Mesenchymal stem cell (in vitro differentiated cells and primary cell): ENCODE measurements at regions not wholly inside any gene's neighbourhood (a gene's known extent, or its start where the extent isn't known, plus 50 kb on each side); places are given as distances from the start of the nearest gene placed in this dataset.
"Not testable (repeated sequence)": the region's sequence is repeated elsewhere in the genome, so short reads cannot be mapped to it uniquely, and the experiment has no call there.

Source experiments
- DNase-seq: peaks from one replicate; pipeline ENCODE4 v3.0.0-alpha.2; 2013
- H2AFZ ChIP-seq: one replicate; pipeline ENCODE4 v1.6.1; 2013; ENCODE audit warnings: low read depth, mild to moderate bottlenecking, control low read depth, inconsistent platforms, low read length, moderate library complexity
- H2AK5ac ChIP-seq: 2 replicates; pipeline ENCODE4 v1.6.1; 2013; ENCODE audit warnings: low read length, moderate library complexity, mild to moderate bottlenecking, inconsistent platforms; ENCODE audit not compliant: severe bottlenecking
- H2BK120ac ChIP-seq: one replicate; pipeline ENCODE4 v1.6.1; 2013; ENCODE audit warnings: low read depth, mild to moderate bottlenecking, inconsistent platforms, low read length, moderate library complexity
- H2BK12ac ChIP-seq, 2 experiments: one replicate each; pipeline ENCODE4 v1.6.1; 2013; ENCODE audit warnings: inconsistent platforms in 2 of 2, low read length in 2 of 2, mild to moderate bottlenecking in 2 of 2, moderate library complexity in 2 of 2, control low read depth in 1 of 2
- H2BK15ac ChIP-seq: one replicate; pipeline ENCODE4 v1.6.1; 2013; ENCODE audit warnings: mild to moderate bottlenecking, low read depth, inconsistent platforms; ENCODE audit not compliant: poor library complexity, severe bottlenecking
- H2BK5ac ChIP-seq: 2 replicates; pipeline ENCODE4 v1.6.1; 2013; ENCODE audit warnings: low read depth, mild to moderate bottlenecking, low read length, control low read depth, inconsistent platforms; ENCODE audit not compliant: poor library complexity, severe bottlenecking
- H3K14ac ChIP-seq, 2 experiments: one replicate each; pipeline ENCODE4 v1.6.1; 2013; ENCODE audit warnings: inconsistent platforms in 2 of 2, low read length in 2 of 2, control low read depth in 1 of 2, mild to moderate bottlenecking in 1 of 2, moderate library complexity in 1 of 2
- H3K18ac ChIP-seq, 2 experiments: one replicate each; pipeline ENCODE4 v1.6.1; 2013; ENCODE audit warnings: inconsistent platforms in 2 of 2, low read length in 2 of 2, control low read depth in 1 of 2, low read depth in 1 of 2, mild to moderate bottlenecking in 1 of 2
- H3K23ac ChIP-seq, 2 experiments: one replicate each; pipeline ENCODE4 v1.6.1; 2013; ENCODE audit warnings: inconsistent platforms in 2 of 2, low read length in 2 of 2, mild to moderate bottlenecking in 2 of 2, moderate library complexity in 2 of 2, control low read depth in 1 of 2
- H3K27ac ChIP-seq: 2 replicates; pipeline ENCODE4 v1.5.1; 2013; ENCODE audit warnings: mild to moderate bottlenecking, moderate library complexity, low read length, control low read depth, inconsistent platforms; ENCODE audit not compliant: poor library complexity, severe bottlenecking
- H3K27me3 ChIP-seq, 2 experiments: 2 replicates each; pipeline versions ENCODE4 v1.6.1 to v1.7.0; 2013; ENCODE audit warnings: low read length in 2 of 2, mild to moderate bottlenecking in 2 of 2, moderate library complexity in 2 of 2, control low read depth in 1 of 2, inconsistent platforms in 1 of 2; ENCODE audit not compliant: control insufficient read depth in 1 of 2, insufficient read depth in 1 of 2
- H3K36me3 ChIP-seq, 2 experiments: 2 replicates each; pipeline versions ENCODE4 v1.6.1 to v1.7.0; 2013; ENCODE audit warnings: low read length in 2 of 2, control low read depth in 1 of 2, inconsistent platforms in 1 of 2, low read depth in 1 of 2, mild to moderate bottlenecking in 1 of 2; ENCODE audit not compliant: insufficient read depth in 2 of 2, control insufficient read depth in 1 of 2
- H3K4ac ChIP-seq, 2 experiments: one replicate each; pipeline ENCODE4 v1.6.1; 2013; ENCODE audit warnings: inconsistent platforms in 2 of 2, low read length in 2 of 2, mild to moderate bottlenecking in 2 of 2, moderate library complexity in 2 of 2, control low read depth in 1 of 2, low read depth in 1 of 2
- H3K4me1 ChIP-seq: 2 replicates; pipeline ENCODE4 v1.6.1; 2013; ENCODE audit warnings: low read depth, low read length, control low read depth; ENCODE audit not compliant: control insufficient read depth, insufficient read depth
- H3K4me2 ChIP-seq: 2 replicates; pipeline ENCODE4 v1.6.1; 2013; ENCODE audit warnings: low read length, mild to moderate bottlenecking, inconsistent platforms; ENCODE audit not compliant: poor library complexity, severe bottlenecking
- H3K4me3 ChIP-seq, 2 experiments: 2 replicates each; pipeline versions ENCODE4 v1.5.1 to v1.7.0; 2013; ENCODE audit warnings: low read length in 2 of 2, mild to moderate bottlenecking in 2 of 2, control low read depth in 1 of 2, low read depth in 1 of 2; ENCODE audit not compliant: insufficient read depth in 1 of 2
- H3K79me1 ChIP-seq: replicated peaks from 2 replicates; pipeline ENCODE4 v1.6.1; 2013; ENCODE audit warnings: mild to moderate bottlenecking, control low read depth, low read length, inconsistent platforms; ENCODE audit not compliant: poor library complexity, severe bottlenecking
- H3K9ac ChIP-seq: 2 replicates; pipeline ENCODE4 v1.7.0; 2013; ENCODE audit warnings: mild to moderate bottlenecking, low read length, moderate library complexity
- H3K9me3 ChIP-seq: 2 replicates; pipeline ENCODE4 v1.7.0; 2013; ENCODE audit warnings: mild to moderate bottlenecking, low read length; ENCODE audit not compliant: control insufficient read depth
- H4K8ac ChIP-seq: one replicate; pipeline ENCODE4 v1.6.1; 2013; ENCODE audit warnings: inconsistent platforms, mild to moderate bottlenecking, low read length, moderate library complexity
- H4K91ac ChIP-seq: one replicate; pipeline ENCODE4 v1.6.1; 2013; ENCODE audit warnings: mild to moderate bottlenecking, low read length, inconsistent platforms
- WGBS: methylation state at CpG from one replicate; pipeline ENCODE4 v1.1.7; 2013; ENCODE audit warnings: mixed read lengths; 5-methylcytosine and 5-hydroxymethylcytosine counted together

DNA sequence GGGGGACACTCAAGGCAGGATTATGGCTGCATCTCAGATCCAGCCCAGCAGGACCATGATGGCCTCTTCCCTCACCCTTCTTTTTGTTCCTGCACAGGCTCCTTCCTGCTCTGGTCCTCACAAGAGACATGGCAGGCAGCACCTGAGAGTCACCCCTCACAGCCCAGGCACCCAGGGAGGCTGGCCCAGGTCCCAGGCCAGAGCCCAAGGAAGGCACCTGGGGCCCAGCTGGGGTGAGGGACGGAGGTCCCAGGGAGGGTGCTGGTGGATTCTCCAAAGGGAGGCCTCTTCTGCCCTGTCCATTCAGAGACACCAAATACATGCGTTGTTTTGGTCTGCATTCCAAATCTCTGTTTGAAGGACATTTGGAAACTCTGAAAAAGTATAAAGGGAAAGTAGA is 285.4 kb upstream of the HS6ST1 start:
- DNase-seq = no peak
- H3K14ac ChIP-seq = no peak overlapping the region
- H3K79me1 ChIP-seq = no peaks in the 10 kb centered on the region
- H2BK12ac ChIP-seq = no peak overlapping the region
- H2BK15ac ChIP-seq = no peak overlapping the region
- peaks cover 3% of the 10 kb centered on the region for H3K4me1 ChIP-seq
- no peak overlapping the region for H3K18ac ChIP-seq
- H3K23ac ChIP-seq = no peak overlapping the region
- H4K91ac ChIP-seq = no peak overlapping the region
- no peaks in the 10 kb centered on the region for H3K9me3 ChIP-seq
- H3K9ac ChIP-seq = no peak overlapping the region
- no peak overlapping the region for H2BK120ac ChIP-seq
- H2AFZ ChIP-seq = no peak overlapping the region
- no peak overlapping the region for H3K27ac ChIP-seq
- H3K4me2 ChIP-seq = no peak overlapping the region
- H4K8ac ChIP-seq = no peak overlapping the region
- no peak overlapping the region for H2BK5ac ChIP-seq
- 86% methylated on average over 1 of the region's 2 CpGs for WGBS
- H3K36me3 ChIP-seq = no peaks in the 10 kb centered on the region
- no peak overlapping the region for H2AK5ac ChIP-seq
- peaks cover 0 to 30% of the 10 kb centered on the region in 2 experiments for H3K27me3 ChIP-seq
- no peak overlapping the region for H3K4ac ChIP-seq
- no peak overlapping the region for H3K4me3 ChIP-seq

GRCh38 chr2:128604581-128604980 is 285.9 kb upstream of the HS6ST1 start:
- H3K27me3 ChIP-seq = peaks cover 0 to 27% of the 10 kb centered on the region in 2 experiments
- not testable (repeated sequence) for H2BK12ac ChIP-seq, H3K36me3 ChIP-seq, H3K4ac ChIP-seq, H3K9ac ChIP-seq, H3K4me2 ChIP-seq, H4K8ac ChIP-seq, H3K18ac ChIP-seq, H3K14ac ChIP-seq, DNase-seq, H3K4me3 ChIP-seq, H4K91ac ChIP-seq, H2AK5ac ChIP-seq, H2BK5ac ChIP-seq, H3K4me1 ChIP-seq, H2AFZ ChIP-seq, H2BK120ac ChIP-seq, H3K23ac ChIP-seq, H3K79me1 ChIP-seq, H3K9me3 ChIP-seq, H2BK15ac ChIP-seq, H3K27ac ChIP-seq
- 95% methylated on average over 7 of the region's 12 CpGs for WGBS

DNA sequence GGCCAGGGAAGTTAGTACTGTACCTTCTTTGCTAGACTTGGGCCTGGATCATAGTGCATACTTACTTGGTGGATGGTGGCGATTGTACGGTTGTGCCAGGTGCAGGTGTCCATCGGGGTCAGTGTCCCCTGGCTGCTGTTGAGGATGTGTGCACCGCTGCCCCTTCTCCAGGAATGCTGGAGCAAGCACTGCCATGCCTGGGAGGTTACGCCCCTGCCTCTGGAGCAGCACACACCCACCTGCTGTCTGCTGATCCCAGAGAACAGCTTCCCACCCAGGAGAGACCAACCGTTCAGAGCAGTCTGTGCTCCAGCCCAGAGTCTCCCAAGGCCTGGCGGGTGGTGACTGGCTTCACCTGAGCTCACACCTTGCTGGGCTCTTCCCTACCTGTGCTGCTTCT is 286.8 kb upstream of the HS6ST1 start:
- H3K4me1 ChIP-seq = peaks cover 3% of the 10 kb centered on the region
- no peak overlapping the region for H3K9ac ChIP-seq
- no peaks in the 10 kb centered on the region for H3K36me3 ChIP-seq
- H3K27ac ChIP-seq = no peak overlapping the region
- no peak for DNase-seq
- WGBS = 87% methylated on average over 7 of the region's 7 CpGs
- no peak overlapping the region for H2BK15ac ChIP-seq
- H2BK5ac ChIP-seq = no peak overlapping the region
- no peak overlapping the region for H4K91ac ChIP-seq
- H3K23ac ChIP-seq = no peak overlapping the region
- H2BK120ac ChIP-seq = no peak overlapping the region
- H4K8ac ChIP-seq = no peak overlapping the region
- no peak overlapping the region for H3K4ac ChIP-seq
- no peak overlapping the region for H2BK12ac ChIP-seq
- H3K18ac ChIP-seq = no peak overlapping the region
- H2AFZ ChIP-seq = no peak overlapping the region
- H3K79me1 ChIP-seq = no peaks in the 10 kb centered on the region
- H3K27me3 ChIP-seq = peaks cover 0 to 27% of the 10 kb centered on the region in 2 experiments
- no peak overlapping the region for H3K4me3 ChIP-seq
- H3K4me2 ChIP-seq = no peak overlapping the region
- no peaks in the 10 kb centered on the region for H3K9me3 ChIP-seq
- H3K14ac ChIP-seq = no peak overlapping the region
- no peak overlapping the region for H2AK5ac ChIP-seq

DNA sequence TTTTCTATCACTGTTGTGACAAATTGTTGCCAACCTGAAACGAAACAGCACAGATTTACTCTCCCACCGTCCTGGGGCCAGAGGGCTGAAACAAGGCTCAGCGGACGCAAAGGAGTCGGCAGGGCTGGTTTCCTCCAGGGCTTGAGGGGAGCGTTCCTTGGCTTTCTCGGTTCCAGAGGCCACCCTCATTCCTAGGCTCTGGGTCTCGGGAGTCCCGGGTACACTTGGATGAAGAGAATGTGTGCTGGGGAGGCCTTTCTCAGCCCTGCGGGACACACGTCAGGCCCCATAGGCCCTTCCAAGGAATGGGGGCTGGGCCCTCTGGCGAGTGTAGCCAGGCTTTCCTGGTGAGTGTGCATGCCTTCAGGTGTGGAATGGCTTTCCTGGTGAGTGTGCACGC is 287.3 kb upstream of the HS6ST1 start:
- H3K27me3 ChIP-seq = peaks cover 0 to 27% of the 10 kb centered on the region in 2 experiments
- H3K18ac ChIP-seq = no peak overlapping the region
- no peak overlapping the region for H3K23ac ChIP-seq
- no peak overlapping the region for H2AK5ac ChIP-seq
- WGBS = 82% methylated on average over 13 of the region's 13 CpGs
- no peak overlapping the region for H2BK5ac ChIP-seq
- H4K91ac ChIP-seq = no peak overlapping the region
- no peak for DNase-seq
- no peak overlapping the region for H3K9ac ChIP-seq
- no peak overlapping the region for H3K4me3 ChIP-seq
- no peak overlapping the region for H2BK15ac ChIP-seq
- no peaks in the 10 kb centered on the region for H3K9me3 ChIP-seq
- H3K4me2 ChIP-seq = no peak overlapping the region
- no peak overlapping the region for H3K14ac ChIP-seq
- H3K36me3 ChIP-seq = no peaks in the 10 kb centered on the region
- no peak overlapping the region for H3K27ac ChIP-seq
- H3K79me1 ChIP-seq = no peaks in the 10 kb centered on the region
- no peak overlapping the region for H3K4ac ChIP-seq
- H2AFZ ChIP-seq = no peak overlapping the region
- no peak overlapping the region for H2BK12ac ChIP-seq
- peaks cover 3% of the 10 kb centered on the region for H3K4me1 ChIP-seq
- H4K8ac ChIP-seq = no peak overlapping the region
- H2BK120ac ChIP-seq = no peak overlapping the region
